ENCODE measurements at regions not wholly inside any gene's neighbourhood (a gene's known extent, or its start where the extent isn't known, plus 50 kb on each side); places are given as distances from the start of the nearest gene placed in this dataset.

- TF ChIP-seq TAF1 (IDR thresholded peaks at IDR 0.05; ENCODE audit: borderline replicate concordance, low read depth, low read length) (no peak), POLR2A (IDR thresholded peaks at IDR 0.05; ENCODE audit: low read depth, low read length) (no peak), POLR2AphosphoS5 (IDR thresholded peaks at IDR 0.05; ENCODE audit: low read depth, low read length) (no peak)
These were observed 159.7 kb upstream of the TSC22D1 start for GRCh38 chr13:44735806-44736205.
